ENCODE measurements at regions not wholly inside any gene's neighbourhood (a gene's known extent, or its start where the extent isn't known, plus 50 kb on each side); places are given as distances from the start of the nearest gene placed in this dataset.

GRCh38 chr6:90970672-90971071, 383.8 kb upstream of the MAP3K7 start:
- ATAC-seq (no peak), DNase-seq (ENCODE audit: low spot score) (no peak)
- intact Hi-C loops (cut with DNase I), result no loop called here

GRCh38 chr6:90967471-90967870, 380.6 kb upstream of the MAP3K7 start:
- ATAC-seq (no peak), DNase-seq (ENCODE audit: low spot score) (no peak)
- intact Hi-C loops (cut with DNase I), result no loop called here

GRCh38 chr6:90960324-90960723, 373.5 kb upstream of the MAP3K7 start:
- ATAC-seq, result no peak
- intact Hi-C loops (cut with DNase I), result no loop called here
- DNase-seq (ENCODE audit: low spot score), result no peak

- no peak for ATAC-seq
- no peak for DNase-seq (ENCODE audit: low spot score)
- intact Hi-C loops (cut with DNase I), result no loop called here
Measured at GRCh38 chr6:90955246-90955645, 368.4 kb upstream of the MAP3K7 start.

GRCh38 chr6:90953405-90954161, 366.7 kb upstream of the MAP3K7 start:
- intact Hi-C loops (cut with DNase I), result no loop called here
- no peak for ATAC-seq
- no peak for DNase-seq (ENCODE audit: low spot score)

GRCh38 chr6:90952176-90952575, 365.3 kb upstream of the MAP3K7 start:
- ATAC-seq (no peak), DNase-seq (ENCODE audit: low spot score) (no peak)
- intact Hi-C loops (cut with DNase I), result no loop called here

- DNase-seq (ENCODE audit: low spot score) (no peak), ATAC-seq (no peak)
- intact Hi-C loops (cut with DNase I), result no loop called here
Measured at GRCh38 chr6:90948540-90948939, 361.7 kb upstream of the MAP3K7 start.

GRCh38 chr6:90947184-90948064, 360.6 kb upstream of the MAP3K7 start:
- ATAC-seq, result peak; percentile 15

GRCh38 chr6:90941885-90942284, 355.0 kb upstream of the MAP3K7 start:
- DNase-seq (ENCODE audit: low spot score) (no peak), ATAC-seq (no peak)
- intact Hi-C loops (cut with DNase I), result no loop called here

More at GRCh38 chr6:90947184-90948064, 360.6 kb upstream of the MAP3K7 start:
- intact Hi-C loops (cut with DNase I), result no loop called here
- DNase-seq (ENCODE audit: low spot score), result no peak

GRCh38 chr6:90940812-90941481, 354.1 kb upstream of the MAP3K7 start:
- DNase-seq (ENCODE audit: low spot score), result no peak
- intact Hi-C loops (cut with DNase I), result no loop called here
- peak; percentile 70 for ATAC-seq

- ATAC-seq, result no peak
- intact Hi-C loops (cut with DNase I), result loop anchor here (5.0 kb wide), 1 partner anchor 1352 kb away; no protein-coding TSS in a partner anchor
Measured at GRCh38 chr6:90939906-90940305, 353.0 kb upstream of the MAP3K7 start.

GRCh38 chr6:90938122-90938521, 351.2 kb upstream of the MAP3K7 start:
- DNase-seq (ENCODE audit: low spot score) (no peak), ATAC-seq (no peak)
- intact Hi-C loops (cut with DNase I), result loop anchor here (5.0 kb wide), 1 partner anchor 1354 kb away; no protein-coding TSS in a partner anchor

More at GRCh38 chr6:90939906-90940305, 353.0 kb upstream of the MAP3K7 start:
- DNase-seq (ENCODE audit: low spot score), result no peak

GRCh38 chr6:90936286-90936685, 349.4 kb upstream of the MAP3K7 start:
- intact Hi-C loops (cut with DNase I), result loop anchor here (5.0 kb wide), 1 partner anchor 1356 kb away; no protein-coding TSS in a partner anchor
- ATAC-seq (no peak), DNase-seq (ENCODE audit: low spot score) (no peak)

GRCh38 chr6:90934966-90935365, 348.1 kb upstream of the MAP3K7 start:
- intact Hi-C loops (cut with DNase I), result loop anchor here (5.0 kb wide), 1 partner anchor 1357 kb away; no protein-coding TSS in a partner anchor
- DNase-seq (ENCODE audit: low spot score), result no peak
- ATAC-seq, result no peak

- ATAC-seq (no peak), DNase-seq (ENCODE audit: low spot score) (no peak)
- intact Hi-C loops (cut with DNase I), result no loop called here
Measured at GRCh38 chr6:90934081-90934480, 347.2 kb upstream of the MAP3K7 start.

- DNase-seq (ENCODE audit: low spot score) (no peak), ATAC-seq (no peak)
- intact Hi-C loops (cut with DNase I), result no loop called here
Measured at GRCh38 chr6:90932351-90932750, 345.5 kb upstream of the MAP3K7 start.

GRCh38 chr6:90928051-90928450, 341.2 kb upstream of the MAP3K7 start:
- intact Hi-C loops (cut with DNase I), result no loop called here
- ATAC-seq (no peak), DNase-seq (ENCODE audit: low spot score) (no peak)

GRCh38 chr6:90925726-90926125, 338.9 kb upstream of the MAP3K7 start:
- DNase-seq (ENCODE audit: low spot score) (no peak), ATAC-seq (no peak)
- intact Hi-C loops (cut with DNase I), result no loop called here

- DNase-seq (ENCODE audit: low spot score) (no peak), ATAC-seq (no peak)
- intact Hi-C loops (cut with DNase I), result no loop called here
Measured at GRCh38 chr6:90922325-90922724, 335.5 kb upstream of the MAP3K7 start.

Measured in sciatic nerve (tissue), 2 donors.